ENCODE measurements at regions not wholly inside any gene's neighbourhood (a gene's known extent, or its start where the extent isn't known, plus 50 kb on each side); places are given as distances from the start of the nearest gene placed in this dataset.

- H3K9me3 ChIP-seq (ENCODE audit: control insufficient read depth, insufficient read depth, low read depth, low read length), result no peaks in the 10 kb centered on the region
- H3K4me1 ChIP-seq (ENCODE audit: control insufficient read depth, insufficient read depth, low read length), result no peaks in the 10 kb centered on the region
- ChIA-PET POLR2A (no interaction called here), CTCF (no interaction called here)
- no peak overlapping the region for H3K27ac ChIP-seq (ENCODE audit: extremely low read depth, low read depth, low read length)
- TF ChIP-seq ZSCAN16 (tag by site-specific recombination; IDR thresholded peaks at IDR 0.05) (no peak), ZNF416 (tag by site-specific recombination; IDR thresholded peaks at IDR 0.05) (no peak), ZNF596 (tag by site-specific recombination; IDR thresholded peaks at IDR 0.05) (no peak), ZNF155 (tag by site-specific recombination; IDR thresholded peaks at IDR 0.05) (no peak)
- no peaks in the 10 kb centered on the region for H3K36me3 ChIP-seq (ENCODE audit: control insufficient read depth in 2 of 2, insufficient read depth in 1 of 2, low read length in 2 of 2)
- no peak overlapping the region for H3K4me3 ChIP-seq (ENCODE audit: low read depth, low read length)
Observed at GRCh38 chr11:134611537-134611936, 199.5 kb upstream of the B3GAT1 start.

- H3K4me3 ChIP-seq (ENCODE audit: low read depth, low read length), result no peak overlapping the region
- POLR2A ChIA-PET, result interaction anchor here (0.5 kb wide), 1 partner anchor 10 kb away, joined by 3 read pairs; no protein-coding TSS in a partner anchor
- TF ChIP-seq ZBTB21 (tag by site-specific recombination; IDR thresholded peaks at IDR 0.05) (no peak), ZNF211 (tag by site-specific recombination; IDR thresholded peaks at IDR 0.05; ENCODE audit: low read depth) (no peak), ZNF366 (tag by site-specific recombination; conservative IDR thresholded peaks at IDR 0.05) (no peak), HOXA7 (CRISPR knock-in tag; IDR thresholded peaks at IDR 0.05; ENCODE audit: borderline replicate concordance) (no peak), ZNF544 (tag by site-specific recombination; IDR thresholded peaks at IDR 0.05) (no peak), ZSCAN16 (tag by site-specific recombination; IDR thresholded peaks at IDR 0.05) (no peak), HOXD13 (CRISPR knock-in tag; IDR thresholded peaks at IDR 0.05; ENCODE audit: borderline replicate concordance) (no peak), ZNF830 (tag by site-specific recombination; IDR thresholded peaks at IDR 0.05; ENCODE audit: low read depth) (no peak), ZNF248 (tag by site-specific recombination; IDR thresholded peaks at IDR 0.05) (no peak), ZNF148 (tag by site-specific recombination; IDR thresholded peaks at IDR 0.05; ENCODE audit: borderline replicate concordance) (no peak), INSM2 (tag by site-specific recombination; IDR thresholded peaks at IDR 0.05) (no peak), YY1 (tag by site-specific recombination; IDR thresholded peaks at IDR 0.05) (no peak), PRDM6 (tag by site-specific recombination; IDR thresholded peaks at IDR 0.05) (no peak), ZNF670 (tag by site-specific recombination; IDR thresholded peaks at IDR 0.05; ENCODE audit: low read depth) (no peak), ZNF184 (tag by site-specific recombination; IDR thresholded peaks at IDR 0.05) (no peak), ZNF791 (tag by site-specific recombination; IDR thresholded peaks at IDR 0.05) (no peak), ZNF426 (tag by site-specific recombination; IDR thresholded peaks at IDR 0.05) (no peak), ZNF362 (tag by site-specific recombination; IDR thresholded peaks at IDR 0.05) (no peak), ZNF391 (tag by site-specific recombination; IDR thresholded peaks at IDR 0.05; ENCODE audit: borderline replicate concordance, low read depth) (no peak)
- H3K4me1 ChIP-seq (ENCODE audit: control insufficient read depth, insufficient read depth, low read length), result no peaks in the 10 kb centered on the region
- H3K36me3 ChIP-seq (ENCODE audit: control insufficient read depth in 2 of 2, insufficient read depth in 1 of 2, low read length in 2 of 2), result no peaks in the 10 kb centered on the region
- H3K27ac ChIP-seq (ENCODE audit: extremely low read depth, low read depth, low read length), result no peak overlapping the region
- CTCF ChIA-PET, result interaction anchor here (0.6 kb wide), 1 partner anchor 15 kb away, joined by 4 read pairs; no protein-coding TSS in a partner anchor
- no peaks in the 10 kb centered on the region for H3K9me3 ChIP-seq (ENCODE audit: control insufficient read depth, insufficient read depth, low read depth, low read length)
Observed at GRCh38 chr11:134610116-134610910, 198.3 kb upstream of the B3GAT1 start.

Measured in HEK293 (cell line).